NCI-H748 treated with DMSO at 0.1 percent for 48 hours (cell line): ENCODE measurements at regions not wholly inside any gene's neighbourhood (a gene's known extent, or its start where the extent isn't known, plus 50 kb on each side); places are given as distances from the start of the nearest gene placed in this dataset.
"Not testable (repeated sequence)": the region's sequence is repeated elsewhere in the genome, so short reads cannot be mapped to it uniquely, and the experiment has no call there.

Experiments used
- DNase-seq: peaks from one replicate; lab custom pipeline; 2025; lab: John Stamatoyannopoulos, UW

DNA sequence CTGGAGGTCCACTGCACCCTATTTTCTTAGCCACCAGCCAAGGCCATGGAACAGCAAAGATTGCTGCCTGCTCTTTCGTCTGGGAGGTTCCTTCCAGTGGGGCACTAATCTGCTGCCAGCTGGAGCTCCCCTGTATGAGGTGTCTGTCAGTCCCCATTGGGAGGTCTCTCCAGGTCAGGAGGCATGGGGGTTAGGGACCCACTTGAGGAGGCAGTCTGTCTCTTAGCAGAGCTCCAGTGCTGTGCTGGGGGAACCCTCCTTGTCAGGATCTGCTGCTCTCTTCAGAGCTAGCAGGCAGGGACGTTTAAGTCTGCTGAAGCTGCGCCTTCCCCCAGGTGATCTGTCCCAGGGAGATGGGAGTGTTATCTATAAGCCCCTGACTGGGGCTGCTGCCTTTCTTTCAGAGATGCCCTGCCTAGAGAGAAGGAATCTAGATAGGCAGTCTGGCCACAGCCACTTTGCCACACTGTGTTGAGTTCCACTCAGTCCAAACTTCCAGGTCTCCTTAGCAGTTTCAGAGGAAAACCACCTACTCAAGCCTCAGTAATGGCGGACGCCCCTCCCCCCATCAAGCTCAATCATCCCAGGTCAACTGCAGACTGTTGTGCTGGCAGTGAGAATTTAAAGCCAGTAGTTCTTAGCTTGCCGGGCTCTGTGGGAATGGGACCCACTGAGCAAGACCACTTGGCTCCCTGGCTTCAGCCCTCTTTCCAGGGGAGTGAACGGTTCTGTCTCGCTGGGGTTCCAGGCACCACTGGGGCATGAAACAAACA is 317.7 kb downstream of the LRRC70 start:
- DNase-seq = no peak

GRCh38 chr5:62886603-62887315 is 308.1 kb downstream of the LRRC70 start:
- DNase-seq = no peak

DNA sequence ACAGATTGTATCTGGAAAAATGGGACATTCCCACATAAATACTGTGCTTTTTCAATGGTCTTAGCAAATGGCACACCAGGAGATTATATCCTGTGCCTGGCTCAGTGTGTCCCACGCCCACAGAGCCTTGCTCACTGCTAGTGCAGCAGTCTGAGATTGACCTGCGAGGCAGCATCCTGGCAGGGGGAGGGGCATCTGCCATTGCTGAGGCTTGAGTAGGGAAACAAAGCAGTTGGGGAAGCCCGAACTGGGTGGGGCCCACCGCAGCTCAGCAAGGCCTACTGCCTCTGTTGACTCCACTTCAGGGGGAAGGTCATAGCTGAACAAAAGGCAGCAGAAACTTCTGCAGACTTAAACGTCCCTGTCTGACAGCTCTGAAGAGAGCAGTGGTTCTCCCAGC is 258.7 kb downstream of the LRRC70 start:
- DNase-seq = not testable (repeated sequence)

GRCh38 chr5:62829604-62829986 is 251.0 kb downstream of the LRRC70 start:
- no peak for DNase-seq

GRCh38 chr5:62828742-62829603 is 250.4 kb downstream of the LRRC70 start:
- DNase-seq = no peak

GRCh38 chr5:62825623-62826220 is 247.1 kb downstream of the LRRC70 start:
- no peak for DNase-seq

- no peak for DNase-seq
These were observed 246.3 kb downstream of the LRRC70 start for GRCh38 chr5:62824936-62825335.

- not testable (repeated sequence) for DNase-seq
These were observed 238.4 kb downstream of the LRRC70 start for GRCh38 chr5:62817043-62817442.

DNA sequence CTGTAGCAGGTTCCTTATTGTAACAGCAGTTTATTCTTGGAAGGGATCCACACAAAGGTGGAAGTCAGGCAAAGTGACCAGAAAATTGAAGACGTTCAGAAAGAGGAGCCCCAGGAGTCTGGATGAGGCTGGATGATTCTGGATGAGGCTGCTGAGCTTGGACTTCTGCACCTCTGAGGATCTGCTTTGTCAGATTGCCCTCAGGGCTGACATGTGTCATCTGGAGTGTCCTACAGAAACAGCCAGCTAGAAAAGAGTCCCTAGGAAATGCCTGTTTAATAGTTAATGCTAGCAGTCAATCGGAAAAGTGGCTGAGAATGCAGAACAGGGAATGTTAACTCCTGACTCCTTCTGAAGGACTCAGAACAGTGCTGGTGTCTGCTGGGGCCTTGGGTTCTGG is 236.4 kb downstream of the LRRC70 start:
- no peak for DNase-seq

- no peak for DNase-seq
These were observed 234.1 kb downstream of the LRRC70 start for GRCh38 chr5:62812621-62813255.

DNA sequence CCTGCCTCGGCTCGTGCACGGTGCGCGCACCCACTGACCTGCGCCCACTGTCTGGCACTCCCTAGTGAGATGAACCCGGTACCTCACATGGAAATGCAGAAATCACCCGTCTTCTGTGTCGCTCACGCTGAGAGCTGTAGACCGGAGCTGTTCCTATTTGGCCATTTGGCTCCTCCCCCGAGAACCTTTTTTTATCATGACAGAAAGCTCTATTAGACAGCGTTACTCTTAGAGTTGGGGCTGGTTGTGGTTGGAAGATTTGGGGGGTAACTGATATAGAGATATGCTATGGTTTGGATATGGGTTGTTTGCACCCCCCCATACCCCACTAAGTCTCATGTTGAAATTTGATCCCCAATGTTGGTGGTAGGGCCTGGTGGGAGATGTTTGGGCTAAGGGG is 226.2 kb downstream of the LRRC70 start:
- DNase-seq = not testable (repeated sequence)

GRCh38 chr5:62795926-62796325 is 217.3 kb downstream of the LRRC70 start:
- no peak for DNase-seq

GRCh38 chr5:62794456-62794855 is 215.8 kb downstream of the LRRC70 start:
- DNase-seq = no peak

- DNase-seq = no peak
These were observed 212.4 kb downstream of the LRRC70 start for GRCh38 chr5:62791059-62791458.

DNA sequence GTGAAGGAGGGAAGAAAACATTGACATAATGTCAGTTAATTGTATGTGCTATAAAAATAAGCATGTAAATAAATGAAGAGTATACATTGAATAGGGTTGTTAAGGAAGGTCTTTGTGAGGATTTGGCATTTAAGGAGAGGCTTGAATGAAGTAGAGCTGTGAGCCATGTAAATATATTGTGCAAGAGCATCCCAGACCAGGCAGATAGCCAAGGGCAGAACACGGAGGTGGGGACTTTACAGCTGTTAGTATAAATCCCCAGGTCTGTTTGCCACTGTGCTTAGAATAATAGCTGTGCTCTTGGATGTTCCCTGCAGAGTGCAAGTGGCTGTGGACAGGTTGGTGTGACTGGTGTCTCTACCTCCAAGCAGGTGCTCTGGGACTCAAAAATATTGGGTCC is 211.7 kb downstream of the LRRC70 start:
- DNase-seq = peak; percentile 87

DNA sequence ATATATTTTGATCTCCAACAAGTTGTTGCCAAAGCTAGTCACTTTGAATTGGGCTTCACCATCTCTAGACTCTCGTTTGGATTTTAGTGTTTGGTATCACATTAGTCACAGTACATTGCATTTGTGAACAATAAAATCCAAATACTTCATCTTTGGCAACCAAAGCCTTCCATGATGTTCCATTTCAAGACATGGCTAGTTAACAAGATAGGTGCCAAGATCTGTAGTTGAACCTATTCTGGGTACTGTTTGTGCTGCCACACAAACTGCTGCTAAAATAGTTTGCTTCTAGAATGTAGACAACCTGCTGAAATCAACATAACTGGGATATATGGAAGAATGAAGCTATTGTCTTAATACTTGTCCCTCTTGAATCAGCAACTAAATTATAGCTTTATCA is 207.5 kb downstream of the LRRC70 start:
- no peak for DNase-seq

- no peak for DNase-seq
These were observed 207.0 kb downstream of the LRRC70 start for GRCh38 chr5:62785588-62785987.

- DNase-seq = no peak
These were observed 204.9 kb downstream of the LRRC70 start for GRCh38 chr5:62783374-62784057.

GRCh38 chr5:62780888-62781287 is 202.3 kb downstream of the LRRC70 start:
- DNase-seq = no peak

GRCh38 chr5:62780230-62780629 is 201.6 kb downstream of the LRRC70 start:
- DNase-seq = no peak

- DNase-seq = peak; percentile 65
These were observed 200.4 kb downstream of the LRRC70 start for GRCh38 chr5:62779010-62779422.
